ENCODE measurements at regions not wholly inside any gene's neighbourhood (a gene's known extent, or its start where the extent isn't known, plus 50 kb on each side); places are given as distances from the start of the nearest gene placed in this dataset.
"Not testable (repeated sequence)": the region's sequence is repeated elsewhere in the genome, so short reads cannot be mapped to it uniquely, and the experiment has no call there.

DNA sequence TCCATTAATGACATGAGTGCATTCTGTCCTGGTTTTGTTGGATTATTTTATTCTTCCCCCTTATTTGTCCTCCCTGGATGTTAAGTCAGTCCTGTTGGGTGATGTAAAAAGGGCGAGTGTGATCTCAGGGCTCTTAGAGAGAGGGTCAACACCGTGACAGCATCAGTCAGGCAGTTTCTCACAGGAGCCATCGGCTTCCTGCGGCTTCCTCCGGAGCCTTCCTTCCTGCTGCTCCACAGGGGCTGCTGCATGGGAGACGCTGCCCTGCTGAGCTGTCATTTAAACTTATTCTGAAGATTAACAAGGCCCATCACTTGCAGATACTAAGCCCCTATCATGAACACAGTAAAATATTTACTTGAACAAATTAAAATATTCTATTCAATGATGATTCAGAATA lies 211.3 kb downstream of the SPATA31A1 start:
- not testable (repeated sequence) for DNase-seq (ENCODE audit: low read depth)

DNA sequence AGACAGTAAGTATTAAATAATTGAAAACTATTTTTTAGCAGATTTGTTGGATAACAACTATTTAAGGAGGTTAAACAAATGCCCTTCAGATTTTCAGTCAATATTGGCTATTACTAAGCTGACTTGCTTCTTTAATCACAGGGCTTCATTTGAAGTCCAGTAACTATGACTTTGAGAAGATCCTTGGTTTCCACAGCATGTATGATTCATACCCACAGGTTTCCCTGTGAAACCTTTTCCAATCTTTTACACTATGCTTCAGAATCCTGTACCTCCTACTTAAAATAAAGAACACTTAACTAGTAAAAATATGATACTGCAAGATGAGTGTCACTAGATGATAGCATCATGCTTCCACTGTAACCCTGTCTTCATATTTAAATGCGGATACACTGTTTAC lies 211.9 kb downstream of the SPATA31A1 start:
- DNase-seq (ENCODE audit: low read depth) = not testable (repeated sequence)

DNA sequence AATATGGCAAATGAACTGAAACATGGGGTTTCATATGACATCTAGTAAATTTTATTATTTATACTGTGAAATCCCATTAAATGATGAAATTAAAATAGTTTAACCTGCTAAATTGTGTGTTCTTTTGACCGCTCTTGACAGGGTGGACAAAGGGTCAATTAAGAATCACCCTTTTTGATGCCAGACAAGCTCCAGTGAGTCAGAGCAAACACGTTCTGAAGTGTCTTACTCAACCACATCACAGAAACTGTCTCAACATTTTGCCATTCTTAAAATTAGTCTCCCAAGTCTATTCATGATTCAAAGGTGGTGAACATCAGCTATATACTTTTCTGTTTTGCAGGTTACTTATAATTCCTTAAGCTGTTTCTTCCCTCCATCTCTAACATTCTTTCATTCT lies 213.4 kb downstream of the SPATA31A1 start:
- DNase-seq (ENCODE audit: low read depth) = not testable (repeated sequence)

DNA sequence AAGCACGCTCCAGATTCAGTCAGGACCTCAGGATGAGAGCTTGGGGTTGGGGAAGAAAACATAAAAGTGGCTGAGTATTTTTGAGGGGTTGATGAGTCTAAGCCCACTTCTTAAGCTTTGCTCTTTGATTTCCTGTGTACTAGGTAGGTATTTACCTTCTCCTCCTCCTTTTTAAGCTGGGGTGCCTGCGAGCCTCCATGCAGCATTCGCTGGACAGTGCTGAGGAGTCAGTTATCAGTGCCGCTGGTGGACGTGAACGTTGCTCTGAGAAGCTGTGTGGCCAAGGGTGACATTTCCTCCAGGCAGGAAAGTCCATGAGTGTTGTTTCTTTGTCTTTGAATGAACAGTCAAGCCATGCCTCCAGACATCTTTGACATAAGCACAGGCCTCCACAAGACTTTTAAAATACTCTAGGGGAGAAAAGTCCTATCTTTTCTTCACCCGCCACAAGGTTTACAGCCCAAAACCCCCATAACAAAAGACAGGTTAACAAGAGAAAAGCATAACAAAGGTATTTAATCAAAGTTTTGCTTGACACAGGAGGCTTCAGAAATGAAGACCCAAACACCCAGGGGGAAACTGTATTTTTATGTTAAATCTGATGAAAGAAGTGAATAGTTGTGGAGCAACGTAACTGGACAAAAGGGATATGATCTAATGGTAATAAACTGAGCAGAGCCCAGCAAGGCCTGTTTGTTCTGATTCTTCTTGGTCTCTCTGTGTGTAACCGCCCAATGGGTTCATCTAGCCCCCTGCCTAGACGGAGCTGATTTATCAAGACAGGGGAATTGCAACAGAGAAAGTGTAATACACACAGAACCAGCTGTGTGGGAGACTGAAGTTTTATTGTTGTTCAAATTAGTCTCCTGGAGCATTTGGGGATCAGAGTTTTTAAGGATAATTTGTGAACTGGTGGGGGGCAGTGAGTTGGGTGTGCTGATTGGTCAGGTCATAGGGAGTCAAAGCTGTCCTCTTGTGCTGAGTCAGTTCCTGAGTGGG lies 217.9 kb downstream of the SPATA31A1 start:
- not testable (repeated sequence) for DNase-seq (ENCODE audit: low read depth)

DNA sequence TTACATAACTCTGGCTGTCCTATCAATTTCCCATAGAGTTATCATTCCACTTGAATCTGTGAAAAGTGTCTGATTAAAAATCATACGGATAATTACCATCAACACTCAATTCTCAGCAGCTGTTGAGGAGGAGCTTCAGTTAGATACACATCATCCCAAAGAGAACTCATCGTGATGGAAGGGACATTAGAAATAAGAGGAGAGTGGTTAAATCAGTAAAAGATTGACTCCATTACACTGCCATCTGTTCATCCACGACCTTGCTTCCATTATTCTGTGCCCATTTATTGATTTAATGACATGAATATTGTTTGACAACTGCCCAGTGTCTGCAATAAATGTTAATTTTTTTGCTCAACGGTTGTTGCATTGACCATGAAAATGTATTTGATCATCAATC lies 223.5 kb downstream of the SPATA31A1 start:
- not testable (repeated sequence) for DNase-seq (ENCODE audit: low read depth)

DNA sequence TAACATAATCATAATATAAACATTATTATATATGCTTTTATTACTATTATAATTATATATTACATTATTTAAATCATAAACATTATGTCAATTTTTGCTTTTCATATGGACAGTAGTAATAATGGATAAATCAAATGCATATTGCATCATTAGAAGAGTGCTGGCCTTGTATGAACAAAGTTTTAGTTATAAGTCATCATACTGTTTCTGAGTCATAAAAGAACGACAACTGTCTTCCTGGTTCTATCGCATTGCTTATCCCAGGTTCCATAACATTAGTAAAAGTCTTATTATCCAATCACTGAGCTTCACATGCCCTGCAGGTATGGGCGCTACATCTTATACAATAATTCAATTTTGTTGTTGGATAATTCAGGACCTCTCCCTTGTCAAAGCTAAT lies 225.8 kb downstream of the SPATA31A1 start:
- not testable (repeated sequence) for DNase-seq (ENCODE audit: low read depth)

DNA sequence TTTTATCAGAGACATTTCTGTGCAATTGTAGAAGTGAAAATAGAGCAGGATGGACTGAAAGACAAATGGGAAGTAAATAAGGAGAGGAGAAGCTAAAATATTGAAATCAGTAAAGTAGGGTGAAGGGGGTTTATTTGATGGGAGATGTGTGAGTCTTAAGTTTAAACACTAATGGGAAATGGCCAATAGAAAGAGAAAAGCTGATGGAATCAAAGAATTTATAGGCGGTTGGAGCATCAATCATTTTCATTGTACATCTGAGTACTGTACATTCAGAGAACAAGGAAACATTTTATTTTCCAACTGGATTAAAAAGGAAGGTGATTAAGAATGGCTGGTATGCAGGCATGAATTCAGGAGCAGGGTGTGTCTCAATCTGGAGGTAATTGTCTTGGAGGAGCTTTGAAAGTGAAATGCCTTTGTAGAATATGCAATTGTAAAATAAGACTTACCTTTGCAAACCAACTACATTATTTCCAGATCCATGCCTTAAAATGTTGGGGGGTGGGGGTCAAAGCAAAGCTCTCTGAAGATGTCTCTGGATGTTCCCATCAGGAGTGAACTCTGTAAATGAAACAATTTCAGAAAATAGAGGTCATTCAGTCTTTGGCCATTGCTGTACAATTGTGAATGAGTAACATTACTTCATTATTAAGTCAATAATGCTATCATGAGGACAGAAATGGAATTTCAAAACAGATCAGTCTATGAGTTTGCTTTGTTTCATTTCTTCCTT lies 227.4 kb downstream of the SPATA31A1 start:
- DNase-seq (ENCODE audit: low read depth) = not testable (repeated sequence)

DNA sequence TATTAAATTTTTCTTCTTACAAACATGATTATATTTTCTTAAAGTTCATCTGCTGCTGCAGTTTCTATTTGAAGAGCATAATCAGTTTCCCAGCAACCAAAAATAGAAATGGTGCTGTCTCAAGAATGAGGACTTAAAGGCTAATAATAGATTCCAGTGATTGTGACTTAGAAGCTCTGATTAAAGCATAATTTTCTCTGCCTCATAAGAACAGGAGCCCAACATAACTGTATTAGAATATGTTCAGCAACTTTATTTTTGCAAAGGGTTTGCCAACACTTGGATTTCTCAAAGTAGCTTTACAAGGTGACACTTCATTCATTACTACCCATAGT lies 227.9 kb downstream of the SPATA31A1 start:
- DNase-seq (ENCODE audit: low read depth) = not testable (repeated sequence)

DNA sequence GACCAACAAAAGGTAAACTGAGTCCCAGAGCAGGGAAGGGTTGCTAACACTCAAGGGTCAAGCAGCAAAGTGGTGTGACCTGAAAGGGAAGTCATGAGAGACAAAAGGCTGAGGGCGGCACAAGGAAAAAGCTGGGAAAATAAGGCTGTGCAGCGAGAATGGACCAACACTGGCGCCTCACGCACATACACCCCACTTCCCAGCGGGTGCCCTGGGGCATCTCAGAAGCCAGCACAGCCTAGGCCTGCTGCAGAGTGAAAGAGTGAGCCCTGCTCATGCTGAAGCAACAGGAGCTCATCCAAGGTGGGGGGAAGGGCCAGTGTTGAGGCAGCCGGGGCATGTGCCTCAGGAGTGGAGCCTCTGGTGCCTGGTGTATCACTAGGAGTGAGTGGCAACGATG lies 229.8 kb downstream of the SPATA31A1 start:
- DNase-seq (ENCODE audit: low read depth) = not testable (repeated sequence)

DNA sequence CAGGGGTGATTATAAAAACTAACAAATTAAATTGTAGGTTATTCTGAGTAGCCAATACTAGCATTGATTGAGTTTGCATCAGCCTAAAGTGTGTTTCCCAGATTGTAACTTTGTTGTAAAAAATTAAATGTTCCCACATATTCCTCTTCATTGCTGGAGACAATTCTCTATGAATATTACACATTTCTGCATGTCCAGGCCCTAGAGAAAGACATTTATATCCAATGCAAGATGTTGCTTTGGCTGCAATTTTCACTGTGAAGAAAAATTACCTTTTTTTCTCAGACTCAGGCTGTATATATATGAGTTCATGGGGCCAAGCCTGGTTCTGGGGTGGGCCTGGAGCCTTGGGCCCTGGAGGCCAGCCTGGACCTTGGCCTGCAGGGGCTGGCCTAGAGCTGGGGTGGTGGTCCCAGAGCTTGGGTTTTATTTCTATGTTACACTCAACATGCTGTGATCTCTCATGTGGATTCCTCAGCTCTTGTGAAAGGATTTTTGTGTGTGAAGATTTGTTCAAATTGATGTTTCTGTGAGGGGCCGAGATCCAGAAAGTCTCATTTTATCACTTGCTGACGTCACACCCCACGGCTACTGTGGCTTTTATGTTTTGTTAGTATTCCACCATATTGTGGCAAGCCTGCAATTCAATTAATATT lies 232.5 kb downstream of the SPATA31A1 start:
- no peak for DNase-seq (ENCODE audit: low read depth)

DNA sequence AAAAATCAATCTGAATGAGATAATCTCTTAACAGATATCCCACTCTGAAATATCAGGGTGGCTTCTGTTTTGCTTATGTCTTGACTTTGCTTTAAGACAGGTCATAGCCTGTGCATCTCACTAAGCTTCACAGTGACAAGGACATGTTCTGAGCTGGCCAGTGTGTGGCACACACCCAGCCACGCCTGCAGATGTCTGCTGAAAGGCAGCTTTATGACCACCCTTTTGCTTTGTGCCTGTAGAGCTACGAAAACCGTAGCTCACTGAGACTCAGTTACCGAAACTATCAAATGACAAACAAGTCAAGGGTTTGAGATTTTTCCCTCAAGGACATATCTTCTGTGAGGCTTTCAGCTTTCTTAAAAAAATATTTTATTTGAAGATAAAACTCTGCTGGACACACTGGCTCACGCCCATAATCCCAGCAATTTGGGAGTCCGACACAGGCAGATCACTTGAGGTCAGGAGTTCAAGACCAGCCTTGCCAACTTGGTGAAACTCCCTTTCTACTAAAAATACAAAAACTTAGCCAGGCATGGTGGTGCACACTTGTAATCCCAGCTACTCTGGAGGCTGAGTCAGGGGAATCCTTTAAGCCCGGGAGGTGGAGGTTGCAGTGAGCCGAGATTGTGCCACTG lies 233.2 kb downstream of the SPATA31A1 start:
- no peak for DNase-seq (ENCODE audit: low read depth)

DNA sequence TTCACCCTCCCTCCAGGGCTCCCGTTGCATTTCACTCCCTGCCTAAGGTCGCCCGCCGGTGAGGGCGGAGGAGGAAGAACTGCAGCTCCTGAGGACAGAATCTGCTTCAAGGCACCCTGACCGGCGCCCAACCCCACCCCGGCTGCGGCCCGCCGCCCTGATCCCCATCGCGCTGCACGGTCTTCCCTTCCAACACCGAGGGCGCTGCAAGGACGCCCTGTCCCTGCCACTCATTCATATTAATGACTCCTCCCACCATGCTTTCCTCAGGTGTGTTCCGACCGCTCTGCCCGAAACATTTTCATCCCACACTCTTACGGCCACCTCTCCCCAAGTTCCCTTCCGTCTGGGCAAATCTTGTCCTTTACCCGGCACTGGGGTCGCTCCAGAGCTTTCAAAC lies 248.6 kb downstream of the SPATA31A1 start:
- not testable (repeated sequence) for DNase-seq (ENCODE audit: low read depth)

DNA sequence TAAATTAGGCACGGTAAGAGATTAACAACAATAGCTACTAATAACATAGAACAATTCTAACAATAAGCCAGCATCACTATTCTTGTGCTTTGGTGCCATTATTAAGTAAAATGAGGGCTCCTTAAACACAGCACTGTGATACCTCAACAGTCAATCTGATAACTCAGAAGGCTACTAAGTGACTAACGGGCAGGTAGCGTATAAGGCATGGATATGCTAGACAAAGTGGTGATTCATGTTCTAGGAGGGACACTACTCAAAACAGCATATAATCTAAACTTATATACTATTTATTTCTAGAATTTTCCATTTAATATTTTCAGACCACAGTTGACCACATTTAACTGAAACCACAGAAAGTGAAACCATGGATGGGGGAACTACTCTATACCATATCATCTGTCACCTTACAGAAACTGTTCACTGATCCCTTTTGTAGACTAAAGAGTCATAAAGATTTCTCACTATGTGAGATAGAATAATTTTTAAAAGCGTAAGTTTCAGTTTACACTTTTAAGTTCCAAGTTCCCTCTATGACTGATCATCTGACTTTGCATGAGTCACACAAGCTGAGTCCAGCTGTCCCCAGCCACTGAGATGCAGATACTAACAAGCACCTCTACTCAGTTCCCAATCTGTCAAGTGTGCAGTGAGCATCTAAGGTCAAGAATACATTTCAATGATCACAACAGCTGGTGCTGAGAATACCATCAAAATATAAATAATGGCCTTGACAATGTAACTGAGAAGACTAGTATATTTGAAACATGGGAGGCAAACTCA lies 256.2 kb downstream of the SPATA31A1 start:
- not testable (repeated sequence) for DNase-seq (ENCODE audit: low read depth)

DNA sequence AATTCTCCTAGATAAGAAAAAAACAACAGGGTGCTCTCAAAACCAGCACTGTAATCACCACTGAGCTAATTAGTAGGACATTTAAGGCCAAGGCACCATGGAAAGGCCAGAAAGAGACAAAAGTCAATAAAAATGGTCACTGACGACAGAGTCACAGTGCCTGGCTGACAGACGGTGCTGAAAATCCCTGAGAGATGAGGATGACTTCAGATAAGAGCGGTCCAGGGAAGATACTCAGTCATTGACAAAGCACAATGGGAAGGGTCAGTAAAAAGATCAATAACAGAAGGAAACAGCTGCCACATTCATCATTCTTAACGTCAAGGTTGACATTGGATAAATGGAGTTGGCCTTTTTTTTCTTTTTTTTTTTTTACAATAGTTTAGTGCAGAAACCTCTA lies 261.0 kb downstream of the SPATA31A1 start:
- DNase-seq (ENCODE audit: low read depth) = not testable (repeated sequence)

DNA sequence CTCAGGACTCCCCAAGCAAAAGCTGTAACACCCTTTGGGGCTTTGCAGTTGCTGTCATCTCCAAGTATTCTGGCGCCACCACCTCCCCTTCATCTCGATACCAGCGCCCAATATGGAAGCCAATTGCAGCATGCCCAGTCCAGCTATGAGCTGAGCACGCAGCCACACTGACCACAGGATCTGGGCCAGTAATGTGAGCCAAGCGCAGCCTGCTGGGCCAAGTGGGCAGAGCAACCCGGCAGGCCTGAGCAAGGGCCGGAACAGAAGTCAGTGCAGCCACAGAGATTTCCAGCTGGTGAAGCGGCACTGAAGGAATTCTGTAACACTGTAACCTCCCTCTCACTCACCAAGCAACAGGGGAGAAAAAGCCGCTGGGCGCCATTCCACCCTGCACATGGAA lies 268.6 kb downstream of the SPATA31A1 start:
- not testable (repeated sequence) for DNase-seq (ENCODE audit: low read depth)

DNA sequence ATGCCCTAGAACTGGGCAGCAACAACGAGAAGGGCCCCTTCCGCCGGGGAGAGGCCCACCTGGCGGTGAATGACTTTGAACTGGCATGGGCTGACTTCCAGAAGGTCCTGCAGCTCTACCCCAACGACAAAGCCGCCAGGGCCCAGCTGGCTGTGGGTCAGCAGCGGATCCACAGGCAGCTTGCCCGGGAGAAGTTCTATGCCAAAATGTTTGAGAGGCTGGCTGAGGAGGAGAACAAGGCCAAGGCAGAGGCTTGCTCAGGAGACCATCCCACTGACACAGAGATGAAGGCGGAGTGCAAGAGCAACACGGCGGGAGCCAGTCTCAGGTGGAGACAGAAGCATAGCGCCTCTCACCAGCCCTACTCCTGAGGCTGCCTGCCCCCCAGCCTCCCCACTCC lies 276.6 kb downstream of the SPATA31A1 start:
- not testable (repeated sequence) for DNase-seq (ENCODE audit: low read depth)

DNA sequence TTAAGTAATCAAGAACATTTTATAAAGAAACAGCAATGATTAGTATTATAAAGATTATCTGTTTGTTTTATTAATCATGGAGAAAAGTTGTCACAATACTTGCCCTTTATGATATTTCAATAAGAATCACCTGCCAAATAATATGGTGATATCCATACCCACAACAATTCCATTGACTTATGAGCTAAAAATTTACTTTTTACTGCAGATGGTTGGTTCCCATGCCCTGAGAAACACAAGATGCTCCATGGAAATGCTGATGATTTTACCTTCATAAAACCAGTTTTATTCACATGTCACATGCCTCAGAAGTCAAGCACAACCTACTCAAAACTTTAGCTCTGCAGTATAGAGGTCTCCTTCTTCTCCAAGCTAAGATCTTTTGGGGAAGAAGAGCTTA lies 293.6 kb downstream of the SPATA31A1 start:
- DNase-seq (ENCODE audit: low read depth) = not testable (repeated sequence)

DNA sequence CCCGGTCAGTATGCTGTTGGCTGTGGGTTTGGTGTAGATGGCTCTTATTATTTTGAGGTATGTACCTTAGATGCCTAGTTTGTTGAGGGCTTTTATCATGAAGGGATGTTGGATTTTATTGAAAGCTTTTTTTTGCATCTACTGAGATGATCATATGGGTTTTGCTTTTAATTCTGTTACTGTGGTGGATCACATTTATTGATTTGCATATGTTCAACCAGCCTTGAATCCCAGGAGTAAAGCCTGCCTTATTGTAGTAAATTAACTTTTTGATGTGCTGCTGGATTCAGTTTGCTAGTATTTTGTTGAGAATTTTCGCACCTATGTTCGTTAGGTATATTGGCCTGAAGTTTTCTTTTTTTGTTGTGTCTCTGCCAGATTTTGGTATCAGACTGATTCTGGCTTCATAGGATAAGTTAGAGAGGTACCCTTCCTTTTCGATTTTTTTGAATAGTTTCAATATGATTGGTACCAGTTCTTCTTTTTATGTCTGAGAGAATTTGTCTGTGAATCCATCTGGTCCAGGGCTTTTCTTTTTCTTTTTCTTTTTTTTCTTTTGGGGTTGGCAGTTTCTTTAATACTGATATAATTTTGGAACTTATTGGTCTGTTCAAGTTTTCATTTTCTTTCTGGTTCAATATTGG lies 301.6 kb downstream of the SPATA31A1 start:
- DNase-seq (ENCODE audit: low read depth) = not testable (repeated sequence)

DNA sequence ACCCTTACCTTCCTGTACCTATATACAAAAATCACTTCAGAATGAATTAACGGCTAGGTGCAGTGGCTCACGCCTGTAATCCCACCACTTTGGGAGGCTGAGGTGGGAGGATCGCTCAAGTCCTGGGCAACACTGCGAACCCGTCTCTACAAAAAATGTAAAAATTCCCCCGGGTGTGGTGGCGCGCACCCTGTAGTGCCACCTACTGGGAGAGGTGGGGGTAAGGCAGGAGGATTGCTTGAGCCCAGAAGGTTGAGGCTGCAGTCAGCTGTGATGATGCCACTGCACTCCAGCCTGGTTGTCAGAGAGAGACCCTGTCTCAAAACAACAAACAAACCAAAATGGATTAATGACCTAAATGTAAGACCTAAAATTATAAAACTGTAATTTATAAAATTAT lies 307.6 kb downstream of the SPATA31A1 start:
- DNase-seq (ENCODE audit: low read depth) = not testable (repeated sequence)

DNA sequence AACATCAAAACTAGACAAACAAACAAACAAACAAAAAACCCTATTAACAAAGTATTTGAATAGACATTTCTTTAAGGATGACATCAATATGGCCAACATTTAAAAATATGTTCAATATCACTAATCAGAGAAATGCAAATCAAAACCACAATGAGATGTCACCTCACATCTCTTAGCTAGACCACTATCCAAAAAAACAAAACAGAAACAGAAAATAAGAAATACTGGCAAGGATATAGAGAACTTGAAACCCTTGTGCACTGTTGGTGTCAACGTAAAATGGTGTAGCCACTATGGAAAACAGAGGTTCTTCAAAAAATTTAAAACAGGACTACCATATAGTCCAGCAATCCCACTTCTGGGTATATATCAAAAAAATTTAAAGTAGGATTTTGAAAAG lies 308.2 kb downstream of the SPATA31A1 start:
- DNase-seq (ENCODE audit: low read depth) = not testable (repeated sequence)

DNA sequence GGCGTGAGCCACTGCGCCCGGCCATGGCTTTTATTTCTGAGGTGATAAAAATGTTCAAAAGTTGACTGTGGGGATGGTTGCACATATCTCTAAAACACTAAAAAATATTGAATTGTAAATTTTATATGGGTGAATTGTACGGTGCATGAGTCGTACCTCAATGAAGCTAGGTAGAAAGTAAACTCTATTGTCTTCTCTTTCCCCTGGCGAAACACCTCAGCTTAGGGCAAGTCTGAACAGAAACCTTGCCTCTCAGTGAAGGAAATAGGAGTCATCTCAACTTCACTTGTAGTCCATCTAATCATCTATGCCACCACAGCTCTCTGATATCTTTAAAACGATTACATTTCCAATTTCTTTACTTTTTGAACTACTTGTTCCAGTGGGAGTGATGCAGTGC lies 309.6 kb downstream of the SPATA31A1 start:
- not testable (repeated sequence) for DNase-seq (ENCODE audit: low read depth)
